Activated naive CD8-positive, alpha-beta T cell treated with anti-CD3 and anti-CD28 coated beads for 36 hours (primary cell): ENCODE measurements at regions not wholly inside any gene's neighbourhood (a gene's known extent, or its start where the extent isn't known, plus 50 kb on each side); places are given as distances from the start of the nearest gene placed in this dataset.
"Not testable (repeated sequence)": the region's sequence is repeated elsewhere in the genome, so short reads cannot be mapped to it uniquely, and the experiment has no call there.

Experiments used
- DNase-seq: peaks from one replicate; pipeline ENCODE4 v3.0.0; 2021
- H3K27ac Mint-ChIP-seq: one replicate; pipeline ENCODE4 v1.8.0; 2022; ENCODE audit warnings: mild to moderate bottlenecking, moderate library complexity, mixed read lengths
- H3K27me3 Mint-ChIP-seq: one replicate; pipeline ENCODE4 v1.8.0; 2022; ENCODE audit warnings: mild to moderate bottlenecking, mixed read lengths
- H3K36me3 Mint-ChIP-seq: one replicate; pipeline ENCODE4 v1.8.0; 2021; ENCODE audit warnings: mild to moderate bottlenecking, mixed read lengths
- H3K4me1 Mint-ChIP-seq: one replicate; pipeline ENCODE4 v1.8.0; 2021; ENCODE audit warnings: mixed read lengths
- H3K4me3 Mint-ChIP-seq: one replicate; pipeline ENCODE4 v1.8.0; 2022; ENCODE audit warnings: mild to moderate bottlenecking, moderate library complexity, mixed read lengths
- H3K9me3 Mint-ChIP-seq: one replicate; pipeline ENCODE4 v1.8.0; 2022; ENCODE audit warnings: mixed read lengths

- H3K4me1 Mint-ChIP-seq: no peaks in the 10 kb centered on the region
- H3K27me3 Mint-ChIP-seq: peaks cover 5% of the 10 kb centered on the region
- H3K4me3 Mint-ChIP-seq: no peak overlapping the region
- no peaks in the 10 kb centered on the region for H3K36me3 Mint-ChIP-seq
- H3K9me3 Mint-ChIP-seq: no peaks in the 10 kb centered on the region
- DNase-seq: no peak
- no peak overlapping the region for H3K27ac Mint-ChIP-seq
Observed at GRCh38 chr13:109274188-109274821, 512.1 kb downstream of the IRS2 start.

GRCh38 chr13:109273326-109273751 lies 513.0 kb downstream of the IRS2 start:
- no peak overlapping the region for H3K4me3 Mint-ChIP-seq
- no peaks in the 10 kb centered on the region for H3K4me1 Mint-ChIP-seq
- no peaks in the 10 kb centered on the region for H3K9me3 Mint-ChIP-seq
- H3K27ac Mint-ChIP-seq: no peak overlapping the region
- peaks cover 8% of the 10 kb centered on the region for H3K27me3 Mint-ChIP-seq
- H3K36me3 Mint-ChIP-seq: no peaks in the 10 kb centered on the region
- DNase-seq: no peak

GRCh38 chr13:109272595-109273325 lies 513.6 kb downstream of the IRS2 start:
- no peak for DNase-seq
- no peak overlapping the region for H3K27ac Mint-ChIP-seq
- H3K36me3 Mint-ChIP-seq: no peaks in the 10 kb centered on the region
- H3K4me3 Mint-ChIP-seq: no peak overlapping the region
- H3K27me3 Mint-ChIP-seq: peaks cover 8% of the 10 kb centered on the region
- H3K9me3 Mint-ChIP-seq: no peaks in the 10 kb centered on the region
- no peaks in the 10 kb centered on the region for H3K4me1 Mint-ChIP-seq

GRCh38 chr13:109271555-109272541 lies 514.5 kb downstream of the IRS2 start:
- Mint-ChIP-seq H3K4me1 (no peaks in the 10 kb centered on the region), H3K9me3 (no peaks in the 10 kb centered on the region), H3K27me3 (peaks cover 8% of the 10 kb centered on the region), H3K4me3 (no peak overlapping the region), H3K27ac (no peak overlapping the region), H3K36me3 (no peaks in the 10 kb centered on the region)
- no peak for DNase-seq

GRCh38 chr13:109271061-109271460 lies 515.3 kb downstream of the IRS2 start:
- H3K27ac Mint-ChIP-seq: no peak overlapping the region
- H3K4me1 Mint-ChIP-seq: no peaks in the 10 kb centered on the region
- no peaks in the 10 kb centered on the region for H3K36me3 Mint-ChIP-seq

GRCh38 chr13:109269381-109269780 lies 517.0 kb downstream of the IRS2 start:
- not testable (repeated sequence) for H3K9me3 Mint-ChIP-seq, H3K36me3 Mint-ChIP-seq, H3K4me1 Mint-ChIP-seq, H3K4me3 Mint-ChIP-seq, H3K27ac Mint-ChIP-seq, H3K27me3 Mint-ChIP-seq, DNase-seq

More at GRCh38 chr13:109271061-109271460, 515.3 kb downstream of the IRS2 start:
- Mint-ChIP-seq H3K9me3 (no peaks in the 10 kb centered on the region), H3K27me3 (peaks cover 8% of the 10 kb centered on the region), H3K4me3 (no peak overlapping the region)
- DNase-seq: no peak

- not testable (repeated sequence) for DNase-seq, H3K9me3 Mint-ChIP-seq, H3K4me3 Mint-ChIP-seq, H3K4me1 Mint-ChIP-seq, H3K27ac Mint-ChIP-seq, H3K27me3 Mint-ChIP-seq, H3K36me3 Mint-ChIP-seq
Observed at GRCh38 chr13:109268492-109268891, 517.9 kb downstream of the IRS2 start.

GRCh38 chr13:109267400-109267799 lies 519.0 kb downstream of the IRS2 start:
- not testable (repeated sequence) for H3K4me1 Mint-ChIP-seq, DNase-seq, H3K9me3 Mint-ChIP-seq, H3K4me3 Mint-ChIP-seq, H3K27me3 Mint-ChIP-seq, H3K27ac Mint-ChIP-seq, H3K36me3 Mint-ChIP-seq

GRCh38 chr13:109265438-109265742 lies 521.0 kb downstream of the IRS2 start:
- H3K4me1 Mint-ChIP-seq, DNase-seq, H3K36me3 Mint-ChIP-seq, H3K4me3 Mint-ChIP-seq, H3K27ac Mint-ChIP-seq, H3K9me3 Mint-ChIP-seq, H3K27me3 Mint-ChIP-seq: not testable (repeated sequence)

- not testable (repeated sequence) for H3K36me3 Mint-ChIP-seq, H3K4me3 Mint-ChIP-seq, H3K27me3 Mint-ChIP-seq, H3K9me3 Mint-ChIP-seq, H3K27ac Mint-ChIP-seq, DNase-seq, H3K4me1 Mint-ChIP-seq
Observed at GRCh38 chr13:109264603-109265437, 521.6 kb downstream of the IRS2 start.

GRCh38 chr13:109257761-109258157 lies 528.6 kb downstream of the IRS2 start:
- H3K9me3 Mint-ChIP-seq, H3K27ac Mint-ChIP-seq, H3K36me3 Mint-ChIP-seq, DNase-seq, H3K4me1 Mint-ChIP-seq, H3K4me3 Mint-ChIP-seq, H3K27me3 Mint-ChIP-seq: not testable (repeated sequence)
